GM21717 (cell line): ENCODE measurements at regions not wholly inside any gene's neighbourhood (a gene's known extent, or its start where the extent isn't known, plus 50 kb on each side); places are given as distances from the start of the nearest gene placed in this dataset.
A peak's percentile ranks its signal among the peaks of the same experiment; 100 is the strongest.

Source experiments
- ATAC-seq: cut with Tn5 transposase; IDR thresholded peaks from one replicate; pipeline ENCODE4 v1.9.1; 2021; ENCODE audit warnings: mild to moderate bottlenecking, moderate library complexity; ENCODE audit not compliant: unreplicated experiment

- no peak for ATAC-seq
Observed at GRCh38 chr1:60988891-60989290, 93.5 kb upstream of the NFIA start.

- no peak for ATAC-seq
Observed at GRCh38 chr1:60987904-60988303, 94.5 kb upstream of the NFIA start.

- no peak for ATAC-seq
Observed at GRCh38 chr1:60984062-60984799, 98.1 kb upstream of the NFIA start.

GRCh38 chr1:60983701-60984061 is 98.7 kb upstream of the NFIA start:
- no peak for ATAC-seq

- no peak for ATAC-seq
Observed at GRCh38 chr1:60982539-60982938, 99.8 kb upstream of the NFIA start.

GRCh38 chr1:60981357-60981756 is 101.0 kb upstream of the NFIA start:
- ATAC-seq = no peak

- ATAC-seq = peak; percentile 73
Observed at GRCh38 chr1:60978421-60979357, 103.7 kb upstream of the NFIA start.

- no peak for ATAC-seq
Observed at GRCh38 chr1:60977661-60978060, 104.7 kb upstream of the NFIA start.

GRCh38 chr1:60974524-60975372 is 107.6 kb upstream of the NFIA start:
- ATAC-seq = no peak

GRCh38 chr1:60973668-60974067 is 108.7 kb upstream of the NFIA start:
- no peak for ATAC-seq

- no peak for ATAC-seq
Observed at GRCh38 chr1:60972841-60973364, 109.5 kb upstream of the NFIA start.

GRCh38 chr1:60971330-60971729 is 111.0 kb upstream of the NFIA start:
- no peak for ATAC-seq

- ATAC-seq = no peak
Observed at GRCh38 chr1:60969971-60970509, 112.3 kb upstream of the NFIA start.

- ATAC-seq = no peak
Observed at GRCh38 chr1:60965280-60965854, 117.0 kb upstream of the NFIA start.

- ATAC-seq = no peak
Observed at GRCh38 chr1:60963167-60963940, 119.0 kb upstream of the NFIA start.

- ATAC-seq = no peak
Observed at GRCh38 chr1:60960891-60961461, 121.4 kb upstream of the NFIA start.

- no peak for ATAC-seq
Observed at GRCh38 chr1:60959701-60960100, 122.7 kb upstream of the NFIA start.

GRCh38 chr1:60958001-60958400 is 124.4 kb upstream of the NFIA start:
- ATAC-seq = no peak

GRCh38 chr1:60956520-60956919 is 125.8 kb upstream of the NFIA start:
- no peak for ATAC-seq
